ENCODE measurements at regions not wholly inside any gene's neighbourhood (a gene's known extent, or its start where the extent isn't known, plus 50 kb on each side); places are given as distances from the start of the nearest gene placed in this dataset.
"Not testable (repeated sequence)": the region's sequence is repeated elsewhere in the genome, so short reads cannot be mapped to it uniquely, and the experiment has no call there.

GRCh38 chr2:173713904-173714555 lies 251.1 kb downstream of the SP3 start:
- TF ChIP-seq, protein P1, sequence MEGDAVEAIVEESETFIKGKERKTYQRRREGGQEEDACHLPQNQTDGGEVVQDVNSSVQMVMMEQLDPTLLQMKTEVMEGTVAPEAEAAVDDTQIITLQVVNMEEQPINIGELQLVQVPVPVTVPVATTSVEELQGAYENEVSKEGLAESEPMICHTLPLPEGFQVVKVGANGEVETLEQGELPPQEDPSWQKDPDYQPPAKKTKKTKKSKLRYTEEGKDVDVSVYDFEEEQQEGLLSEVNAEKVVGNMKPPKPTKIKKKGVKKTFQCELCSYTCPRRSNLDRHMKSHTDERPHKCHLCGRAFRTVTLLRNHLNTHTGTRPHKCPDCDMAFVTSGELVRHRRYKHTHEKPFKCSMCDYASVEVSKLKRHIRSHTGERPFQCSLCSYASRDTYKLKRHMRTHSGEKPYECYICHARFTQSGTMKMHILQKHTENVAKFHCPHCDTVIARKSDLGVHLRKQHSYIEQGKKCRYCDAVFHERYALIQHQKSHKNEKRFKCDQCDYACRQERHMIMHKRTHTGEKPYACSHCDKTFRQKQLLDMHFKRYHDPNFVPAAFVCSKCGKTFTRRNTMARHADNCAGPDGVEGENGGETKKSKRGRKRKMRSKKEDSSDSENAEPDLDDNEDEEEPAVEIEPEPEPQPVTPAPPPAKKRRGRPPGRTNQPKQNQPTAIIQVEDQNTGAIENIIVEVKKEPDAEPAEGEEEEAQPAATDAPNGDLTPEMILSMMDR (IDR thresholded peaks at IDR 0.05; ENCODE audit: borderline replicate concordance, control extremely low read depth, extremely low read depth, insufficient read depth, missing control alignments): no peak
- in situ Hi-C loops (cut with MboI; ENCODE audit: low sequenced_read_pairs, unreplicated experiment): no loop called here
- no peak for DNase-seq (ENCODE audit: low spot score)

GRCh38 chr2:173715441-173715840 lies 249.7 kb downstream of the SP3 start:
- no peak for DNase-seq (ENCODE audit: low spot score)
- TF ChIP-seq, protein P1 (IDR thresholded peaks at IDR 0.05; ENCODE audit: borderline replicate concordance, control extremely low read depth, extremely low read depth, insufficient read depth, missing control alignments): no peak
- in situ Hi-C loops (cut with MboI; ENCODE audit: low sequenced_read_pairs, unreplicated experiment): no loop called here

DNA sequence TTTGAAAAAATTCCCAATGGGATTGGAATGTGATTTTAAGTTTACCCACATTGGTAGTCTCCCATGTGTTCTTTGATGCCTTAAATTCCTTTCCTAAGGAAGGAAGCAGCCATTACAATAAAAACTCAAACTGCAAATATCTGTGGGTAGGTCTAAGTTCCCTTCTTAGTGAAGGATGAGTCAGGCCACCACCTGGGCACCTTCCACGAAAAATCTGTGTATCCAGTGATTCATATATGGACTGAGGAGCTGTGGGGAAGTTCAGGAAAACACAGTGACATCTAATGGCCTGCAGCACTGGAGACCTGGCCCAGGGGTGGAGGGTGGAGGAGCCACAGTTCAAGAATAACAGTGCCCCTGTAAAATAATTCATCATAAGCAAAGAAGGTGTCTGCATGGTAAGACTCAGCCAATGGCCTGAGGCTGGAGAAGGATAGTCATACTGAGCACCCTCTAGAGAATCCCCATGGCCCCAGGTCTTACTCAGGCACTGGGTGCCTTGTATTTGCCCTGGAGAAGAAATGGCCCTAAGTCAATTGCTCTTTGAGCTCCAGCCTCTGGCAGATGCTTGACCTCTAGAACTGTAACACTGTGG lies 248.6 kb downstream of the SP3 start:
- DNase-seq (ENCODE audit: low spot score): no peak
- in situ Hi-C loops (cut with MboI; ENCODE audit: low sequenced_read_pairs, unreplicated experiment): no loop called here
- TF ChIP-seq, protein P1 (IDR thresholded peaks at IDR 0.05; ENCODE audit: borderline replicate concordance, control extremely low read depth, extremely low read depth, insufficient read depth, missing control alignments): no peak

GRCh38 chr2:173719471-173719870 lies 245.7 kb downstream of the SP3 start:
- no peak for DNase-seq (ENCODE audit: low spot score)
- TF ChIP-seq, protein P1 (IDR thresholded peaks at IDR 0.05; ENCODE audit: borderline replicate concordance, control extremely low read depth, extremely low read depth, insufficient read depth, missing control alignments): no peak
- in situ Hi-C loops (cut with MboI; ENCODE audit: low sequenced_read_pairs, unreplicated experiment): no loop called here

DNA sequence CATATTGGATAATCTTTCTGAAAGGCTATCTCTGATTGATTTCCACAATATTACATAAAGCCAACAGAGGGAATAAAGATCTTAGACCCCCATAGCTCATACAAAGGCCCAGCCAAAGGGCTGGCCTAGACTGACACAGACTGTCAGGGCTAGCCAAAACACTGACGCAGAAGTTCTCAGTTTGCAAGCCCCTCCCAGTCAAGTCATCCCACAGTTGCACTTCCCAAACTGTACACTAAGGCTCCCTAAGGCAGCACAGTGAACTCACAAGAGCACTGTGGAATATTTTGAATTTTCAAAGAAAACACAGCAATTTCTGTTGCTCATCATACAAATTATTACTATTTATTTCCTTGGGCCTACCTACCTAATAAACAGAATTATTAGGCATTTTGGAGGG lies 244.9 kb downstream of the SP3 start:
- DNase-seq (ENCODE audit: low spot score): no peak
- in situ Hi-C loops (cut with MboI; ENCODE audit: low sequenced_read_pairs, unreplicated experiment): no loop called here
- TF ChIP-seq, protein P1 (IDR thresholded peaks at IDR 0.05; ENCODE audit: borderline replicate concordance, control extremely low read depth, extremely low read depth, insufficient read depth, missing control alignments): no peak

DNA sequence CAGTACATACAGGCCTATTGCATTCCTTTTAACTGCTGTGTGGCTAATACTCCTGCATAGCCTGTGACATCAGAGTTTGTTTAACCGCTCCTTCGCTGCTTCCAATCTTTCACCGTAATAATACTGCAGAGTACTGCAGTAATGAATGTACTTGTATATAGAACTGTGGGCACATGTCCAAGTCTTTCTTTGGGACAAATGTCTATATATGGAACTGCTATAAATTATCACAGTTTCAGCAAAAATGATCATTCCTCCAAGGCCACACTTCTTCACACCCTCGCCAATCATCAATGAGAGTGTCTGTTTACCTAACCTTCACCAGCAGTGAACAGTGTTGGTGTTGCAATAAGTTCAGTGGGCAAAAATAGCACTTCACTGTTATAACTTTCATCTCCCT lies 230.4 kb downstream of the SP3 start:
- DNase-seq (ENCODE audit: low spot score): no peak
- in situ Hi-C loops (cut with MboI; ENCODE audit: low sequenced_read_pairs, unreplicated experiment): no loop called here
- TF ChIP-seq, protein P1 (IDR thresholded peaks at IDR 0.05; ENCODE audit: borderline replicate concordance, control extremely low read depth, extremely low read depth, insufficient read depth, missing control alignments): no peak

GRCh38 chr2:173737954-173738575 lies 227.1 kb downstream of the SP3 start:
- DNase-seq (ENCODE audit: low spot score); in situ Hi-C loops (cut with MboI; ENCODE audit: low sequenced_read_pairs, unreplicated experiment): not testable (repeated sequence)

All from GM13976 (cell line).